Liver (tissue), 8 donors: ENCODE measurements at regions not wholly inside any gene's neighbourhood (a gene's known extent, or its start where the extent isn't known, plus 50 kb on each side); places are given as distances from the start of the nearest gene placed in this dataset.

Experiments
- DNase-seq: peaks from one replicate; pipeline ENCODE4 v3.0.0-alpha.2; 2017; ENCODE audit warnings: low spot score
- H3K27ac ChIP-seq, 2 donors: one replicate each; pipeline ENCODE4 v1.7.0; 2013; ENCODE audit warnings: inconsistent platforms in 2 of 2, low read length in 2 of 2, control low read depth in 1 of 2, low read depth in 1 of 2, mild to moderate bottlenecking in 1 of 2
- H3K27me3 ChIP-seq, 4 donors: one replicate each; pipeline versions ENCODE4 v1.6.1 to v1.7.0; 2013; ENCODE audit warnings: low read length in 3 of 4, inconsistent platforms in 1 of 4, mild to moderate bottlenecking in 1 of 4, moderate library complexity in 1 of 4; ENCODE audit not compliant: control insufficient read depth in 4 of 4, insufficient read depth in 4 of 4
- H3K36me3 ChIP-seq, 4 donors: one replicate each; pipeline versions ENCODE4 v1.6.1 to v1.7.0; 2013; ENCODE audit warnings: low read length in 3 of 4, mild to moderate bottlenecking in 3 of 4, low read depth in 1 of 4, moderate library complexity in 1 of 4; ENCODE audit not compliant: control insufficient read depth in 4 of 4, insufficient read depth in 3 of 4
- H3K4me1 ChIP-seq, 4 donors: one replicate each; pipeline versions ENCODE4 v1.6.1 to v1.7.0; 2013; ENCODE audit warnings: low read length in 3 of 4, mild to moderate bottlenecking in 3 of 4, moderate library complexity in 1 of 4; ENCODE audit not compliant: control insufficient read depth in 4 of 4, insufficient read depth in 4 of 4
- H3K4me3 ChIP-seq, 3 donors: one replicate each; pipeline versions ENCODE4 v1.6.1 to v1.7.0; 2013; ENCODE audit warnings: low read length in 3 of 3, control low read depth in 1 of 3, low read depth in 1 of 3, mild to moderate bottlenecking in 1 of 3
- H3K9ac ChIP-seq, 2 donors: one replicate each; pipeline ENCODE4 v1.7.0; 2013; ENCODE audit warnings: low read length in 2 of 2, mild to moderate bottlenecking in 2 of 2, moderate library complexity in 2 of 2, control low read depth in 1 of 2, low read depth in 1 of 2
- H3K9me3 ChIP-seq, 4 donors: one replicate each; pipeline versions ENCODE4 v1.6.1 to v1.7.0; 2013; ENCODE audit warnings: low read length in 3 of 4; ENCODE audit not compliant: control insufficient read depth in 4 of 4
- EGR1 ChIP-seq, 2 donors: IDR thresholded peaks; 2 replicates each; pipeline ENCODE4 v1.6.1; 2016 to 2018; ENCODE audit warnings: antibody characterized with exemption in 2 of 2, low read depth in 2 of 2
- FOXA1 ChIP-seq: IDR thresholded peaks from 2 replicates; pipeline ENCODE4 v1.6.1; 2016; ENCODE audit warnings: antibody characterized with exemption
- FOXA2 ChIP-seq: IDR thresholded peaks from 2 replicates; pipeline ENCODE4 v1.6.1; 2016; ENCODE audit warnings: antibody characterized with exemption
- GABPA ChIP-seq, 2 donors: IDR thresholded peaks in 1 of 2; conservative IDR thresholded peaks in 1 of 2; 2 replicates each; pipeline ENCODE4 v1.6.1; 2016; ENCODE audit warnings: antibody characterized with exemption in 2 of 2, mild to moderate bottlenecking in 1 of 2, moderate library complexity in 1 of 2
- HNF4A ChIP-seq, 2 donors: conservative IDR thresholded peaks; 2 replicates each; pipeline ENCODE4 v1.6.1; 2016; ENCODE audit warnings: antibody characterized with exemption in 2 of 2, mild to moderate bottlenecking in 2 of 2
- HNF4G ChIP-seq: IDR thresholded peaks from 2 replicates; pipeline ENCODE4 v1.6.1; 2016; ENCODE audit warnings: antibody characterized with exemption
- JUND ChIP-seq, 2 donors: IDR thresholded peaks; 2 replicates each; pipeline ENCODE4 v1.6.1; 2016; ENCODE audit warnings: antibody characterized with exemption in 2 of 2
- NR2F2 ChIP-seq: IDR thresholded peaks from 2 replicates; pipeline ENCODE4 v1.6.1; 2016; ENCODE audit warnings: antibody characterized with exemption
- RAD21 ChIP-seq, 2 donors: IDR thresholded peaks; 2 replicates each; pipeline ENCODE4 v1.6.1; 2016; ENCODE audit warnings: antibody characterized with exemption in 2 of 2, mild to moderate bottlenecking in 2 of 2
- RXRA ChIP-seq, 2 donors: IDR thresholded peaks; 2 replicates each; pipeline ENCODE4 v1.6.1; 2017 to 2018; ENCODE audit warnings: antibody characterized with exemption in 2 of 2, mild to moderate bottlenecking in 1 of 2
- SP1 ChIP-seq: IDR thresholded peaks from 2 replicates; pipeline ENCODE4 v1.6.1; 2018; ENCODE audit warnings: antibody characterized with exemption, mild to moderate bottlenecking
- TAF1 ChIP-seq: conservative IDR thresholded peaks from 2 replicates; pipeline ENCODE4 v1.6.1; 2016; ENCODE audit warnings: antibody characterized with exemption, mild to moderate bottlenecking
- YY1 ChIP-seq: IDR thresholded peaks from 2 replicates; pipeline ENCODE4 v1.6.1; 2016; ENCODE audit warnings: antibody characterized with exemption, mild to moderate bottlenecking
- WGBS: extraction: QIAGEN DNeasy Blood & Tissue Kit; methylation state at CpG from one replicate; pipeline ENCODE4 v1.1.7; 2013; 5-methylcytosine and 5-hydroxymethylcytosine counted together
- TF ChIP-seq, protein P1 (sequence below): IDR thresholded peaks from 2 replicates; pipeline ENCODE4 v1.6.1; 2016; ENCODE audit warnings: antibody characterized with exemption
- TF ChIP-seq, protein P2 (sequence below): fragments of 150-350 bp; IDR thresholded peaks from 2 replicates; pipeline ENCODE4 v1.5.1; 2017; ENCODE audit warnings: improper control_type of control experiment, low read depth, low read length; ENCODE audit not compliant: missing input control
- TF ChIP-seq, protein P3 (sequence below): IDR thresholded peaks from 2 replicates; pipeline ENCODE4 v1.6.1; 2016; ENCODE audit warnings: antibody characterized with exemption, mild to moderate bottlenecking
- TF ChIP-seq, protein P4 (sequence below): IDR thresholded peaks from 2 replicates; pipeline ENCODE4 v1.6.1; 2016; ENCODE audit warnings: antibody characterized with exemption
- donor health status: healthy.
- donor health status: healthy.
- donor health status: healthy.
- donor health status: healthy.
- donor health status: healthy.

DNA sequence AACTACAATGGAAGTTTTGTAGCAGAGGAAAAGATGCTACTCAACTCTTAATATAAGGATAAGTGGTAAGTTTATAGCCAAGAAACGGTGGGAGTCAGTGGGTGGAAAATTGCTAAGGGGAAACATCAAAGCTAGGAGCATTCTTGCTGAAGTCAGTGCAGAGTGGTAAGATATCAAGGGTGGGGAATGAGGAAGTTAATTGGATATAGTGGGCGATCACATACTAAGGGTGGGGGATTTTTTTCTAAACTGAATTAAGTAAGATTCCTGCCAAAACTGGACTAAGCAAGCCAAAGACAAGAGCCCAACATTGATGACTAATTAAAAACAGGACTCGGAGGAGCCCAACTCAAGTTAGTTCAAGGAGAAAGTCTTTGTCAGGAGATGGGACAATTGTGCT is 525.4 kb downstream of the CCDC85A start:
- Histone ChIP-seq H3K27ac (no peak overlapping the region), H3K9me3 (no peaks in the 10 kb centered on the region), H3K4me3 (no peak overlapping the region), H3K27me3 (no peaks in the 10 kb centered on the region), H3K4me1 (no peaks in the 10 kb centered on the region), H3K9ac (no peak overlapping the region), H3K36me3 (no peaks in the 10 kb centered on the region)
- TF ChIP-seq, protein P1, sequence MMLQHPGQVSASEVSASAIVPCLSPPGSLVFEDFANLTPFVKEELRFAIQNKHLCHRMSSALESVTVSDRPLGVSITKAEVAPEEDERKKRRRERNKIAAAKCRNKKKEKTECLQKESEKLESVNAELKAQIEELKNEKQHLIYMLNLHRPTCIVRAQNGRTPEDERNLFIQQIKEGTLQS = no peak
- TF ChIP-seq NR2F2 = no peak
- TF ChIP-seq RAD21 (IDR thresholded peaks at IDR 0.05) = no peak
- TF ChIP-seq TAF1 = no peak
- TF ChIP-seq JUND (IDR thresholded peaks at IDR 0.05) = no peak
- TF ChIP-seq HNF4A (conservative IDR thresholded peaks at IDR 0.05) = no peak
- no peak for TF ChIP-seq EGR1 (IDR thresholded peaks at IDR 0.05; ENCODE audit: low read depth in 2 of 2)
- TF ChIP-seq SP1 = no peak
- TF ChIP-seq, protein P2, sequence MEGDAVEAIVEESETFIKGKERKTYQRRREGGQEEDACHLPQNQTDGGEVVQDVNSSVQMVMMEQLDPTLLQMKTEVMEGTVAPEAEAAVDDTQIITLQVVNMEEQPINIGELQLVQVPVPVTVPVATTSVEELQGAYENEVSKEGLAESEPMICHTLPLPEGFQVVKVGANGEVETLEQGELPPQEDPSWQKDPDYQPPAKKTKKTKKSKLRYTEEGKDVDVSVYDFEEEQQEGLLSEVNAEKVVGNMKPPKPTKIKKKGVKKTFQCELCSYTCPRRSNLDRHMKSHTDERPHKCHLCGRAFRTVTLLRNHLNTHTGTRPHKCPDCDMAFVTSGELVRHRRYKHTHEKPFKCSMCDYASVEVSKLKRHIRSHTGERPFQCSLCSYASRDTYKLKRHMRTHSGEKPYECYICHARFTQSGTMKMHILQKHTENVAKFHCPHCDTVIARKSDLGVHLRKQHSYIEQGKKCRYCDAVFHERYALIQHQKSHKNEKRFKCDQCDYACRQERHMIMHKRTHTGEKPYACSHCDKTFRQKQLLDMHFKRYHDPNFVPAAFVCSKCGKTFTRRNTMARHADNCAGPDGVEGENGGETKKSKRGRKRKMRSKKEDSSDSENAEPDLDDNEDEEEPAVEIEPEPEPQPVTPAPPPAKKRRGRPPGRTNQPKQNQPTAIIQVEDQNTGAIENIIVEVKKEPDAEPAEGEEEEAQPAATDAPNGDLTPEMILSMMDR = no peak
- TF ChIP-seq FOXA2 = no peak
- TF ChIP-seq, protein P3, sequence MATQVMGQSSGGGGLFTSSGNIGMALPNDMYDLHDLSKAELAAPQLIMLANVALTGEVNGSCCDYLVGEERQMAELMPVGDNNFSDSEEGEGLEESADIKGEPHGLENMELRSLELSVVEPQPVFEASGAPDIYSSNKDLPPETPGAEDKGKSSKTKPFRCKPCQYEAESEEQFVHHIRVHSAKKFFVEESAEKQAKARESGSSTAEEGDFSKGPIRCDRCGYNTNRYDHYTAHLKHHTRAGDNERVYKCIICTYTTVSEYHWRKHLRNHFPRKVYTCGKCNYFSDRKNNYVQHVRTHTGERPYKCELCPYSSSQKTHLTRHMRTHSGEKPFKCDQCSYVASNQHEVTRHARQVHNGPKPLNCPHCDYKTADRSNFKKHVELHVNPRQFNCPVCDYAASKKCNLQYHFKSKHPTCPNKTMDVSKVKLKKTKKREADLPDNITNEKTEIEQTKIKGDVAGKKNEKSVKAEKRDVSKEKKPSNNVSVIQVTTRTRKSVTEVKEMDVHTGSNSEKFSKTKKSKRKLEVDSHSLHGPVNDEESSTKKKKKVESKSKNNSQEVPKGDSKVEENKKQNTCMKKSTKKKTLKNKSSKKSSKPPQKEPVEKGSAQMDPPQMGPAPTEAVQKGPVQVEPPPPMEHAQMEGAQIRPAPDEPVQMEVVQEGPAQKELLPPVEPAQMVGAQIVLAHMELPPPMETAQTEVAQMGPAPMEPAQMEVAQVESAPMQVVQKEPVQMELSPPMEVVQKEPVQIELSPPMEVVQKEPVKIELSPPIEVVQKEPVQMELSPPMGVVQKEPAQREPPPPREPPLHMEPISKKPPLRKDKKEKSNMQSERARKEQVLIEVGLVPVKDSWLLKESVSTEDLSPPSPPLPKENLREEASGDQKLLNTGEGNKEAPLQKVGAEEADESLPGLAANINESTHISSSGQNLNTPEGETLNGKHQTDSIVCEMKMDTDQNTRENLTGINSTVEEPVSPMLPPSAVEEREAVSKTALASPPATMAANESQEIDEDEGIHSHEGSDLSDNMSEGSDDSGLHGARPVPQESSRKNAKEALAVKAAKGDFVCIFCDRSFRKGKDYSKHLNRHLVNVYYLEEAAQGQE = no peak
- TF ChIP-seq FOXA1 = no peak
- no peak for TF ChIP-seq RXRA (IDR thresholded peaks at IDR 0.05)
- TF ChIP-seq HNF4G = no peak
- 73% methylated on average over 3 of the region's 3 CpGs for WGBS
- DNase-seq = no peak

DNA sequence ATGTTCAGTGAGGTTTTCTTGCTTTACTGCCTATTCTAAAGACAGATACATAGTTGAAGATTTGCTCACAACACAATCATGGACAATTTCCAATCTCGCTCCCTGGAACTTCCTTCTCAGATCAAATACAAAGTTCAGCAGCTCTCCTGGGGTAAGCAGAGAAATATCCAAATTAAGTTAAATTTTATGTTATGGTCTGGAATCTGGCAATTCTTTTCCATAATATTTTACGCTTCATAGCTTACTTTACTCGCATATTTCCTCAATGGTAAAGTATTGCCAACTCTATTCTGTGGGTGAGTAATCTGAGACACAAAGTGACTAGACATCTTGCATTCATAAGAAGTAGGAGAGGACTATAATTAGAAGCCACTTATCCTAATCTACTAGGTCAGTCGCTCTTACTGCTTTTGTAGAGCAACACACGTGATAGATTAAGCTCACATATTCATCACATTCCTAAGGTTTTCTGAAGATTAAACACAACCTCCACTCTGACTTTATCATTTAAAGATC is 529.4 kb downstream of the CCDC85A start:
- H3K36me3 ChIP-seq = no peaks in the 10 kb centered on the region
- no peak overlapping the region for H3K4me3 ChIP-seq
- WGBS = 85% methylated on average over 5 of the region's 5 CpGs
- TF ChIP-seq RXRA (IDR thresholded peaks at IDR 0.05) = no peak
- no peak for TF ChIP-seq EGR1 (IDR thresholded peaks at IDR 0.05; ENCODE audit: low read depth in 2 of 2)
- no peak for TF ChIP-seq YY1
- TF ChIP-seq FOXA1 = no peak
- no peak for TF ChIP-seq RAD21 (IDR thresholded peaks at IDR 0.05)
- TF ChIP-seq, protein P1 = no peak
- TF ChIP-seq GABPA (IDR thresholded peaks at IDR 0.05 in 1 of 2, conservative IDR thresholded peaks at IDR 0.05 in 1 of 2) = no peak
- TF ChIP-seq NR2F2 = no peak
- TF ChIP-seq, protein P4, sequence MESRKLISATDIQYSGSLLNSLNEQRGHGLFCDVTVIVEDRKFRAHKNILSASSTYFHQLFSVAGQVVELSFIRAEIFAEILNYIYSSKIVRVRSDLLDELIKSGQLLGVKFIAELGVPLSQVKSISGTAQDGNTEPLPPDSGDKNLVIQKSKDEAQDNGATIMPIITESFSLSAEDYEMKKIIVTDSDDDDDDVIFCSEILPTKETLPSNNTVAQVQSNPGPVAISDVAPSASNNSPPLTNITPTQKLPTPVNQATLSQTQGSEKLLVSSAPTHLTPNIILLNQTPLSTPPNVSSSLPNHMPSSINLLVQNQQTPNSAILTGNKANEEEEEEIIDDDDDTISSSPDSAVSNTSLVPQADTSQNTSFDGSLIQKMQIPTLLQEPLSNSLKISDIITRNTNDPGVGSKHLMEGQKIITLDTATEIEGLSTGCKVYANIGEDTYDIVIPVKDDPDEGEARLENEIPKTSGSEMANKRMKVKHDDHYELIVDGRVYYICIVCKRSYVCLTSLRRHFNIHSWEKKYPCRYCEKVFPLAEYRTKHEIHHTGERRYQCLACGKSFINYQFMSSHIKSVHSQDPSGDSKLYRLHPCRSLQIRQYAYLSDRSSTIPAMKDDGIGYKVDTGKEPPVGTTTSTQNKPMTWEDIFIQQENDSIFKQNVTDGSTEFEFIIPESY = no peak
- TF ChIP-seq SP1 = no peak
- H3K27me3 ChIP-seq = no peaks in the 10 kb centered on the region
- no peak overlapping the region for H3K9ac ChIP-seq
- no peak for DNase-seq
- H3K4me1 ChIP-seq = no peaks in the 10 kb centered on the region
- no peak overlapping the region for H3K27ac ChIP-seq
- H3K9me3 ChIP-seq = no peaks in the 10 kb centered on the region
